Smooth muscle cell (in vitro differentiated cells): ENCODE measurements at regions not wholly inside any gene's neighbourhood (a gene's known extent, or its start where the extent isn't known, plus 50 kb on each side); places are given as distances from the start of the nearest gene placed in this dataset.

Source experiments
- DNase-seq: peaks from one replicate; lab custom pipeline; 2025; ENCODE audit not compliant: unreplicated experiment; lab: John Stamatoyannopoulos, UW
- H2AFZ ChIP-seq: fragments of 200-600 bp; sonication (generic); 2 replicates; pipeline ENCODE4 v1.6.0; 2016; ENCODE audit warnings: antibody characterized with exemption, low read depth, mild to moderate bottlenecking
- H3F3A ChIP-seq: fragments of 200-600 bp; sonication (generic); 2 replicates; pipeline ENCODE4 v1.6.0; 2017; ENCODE audit warnings: antibody characterized with exemption, low read depth
- H3K27ac ChIP-seq: fragments of 200-600 bp; sonication (generic); 2 replicates; pipeline ENCODE4 v1.5.1; 2016; ENCODE audit warnings: low read depth, mild to moderate bottlenecking
- H3K27me3 ChIP-seq: fragments of 200-600 bp; sonication (generic); 2 replicates; pipeline ENCODE4 v1.6.1; 2016; ENCODE audit warnings: low read depth, mild to moderate bottlenecking
- H3K36me3 ChIP-seq: fragments of 200-600 bp; sonication (generic); 2 replicates; pipeline ENCODE4 v1.5.1; 2016; ENCODE audit warnings: low read depth
- H3K4me1 ChIP-seq: fragments of 200-600 bp; sonication (generic); 2 replicates; pipeline ENCODE4 v1.5.1; 2016; ENCODE audit warnings: low read depth
- H3K4me2 ChIP-seq: fragments of 200-600 bp; sonication (generic); 2 replicates; pipeline ENCODE4 v1.6.0; 2016; ENCODE audit warnings: mild to moderate bottlenecking
- H3K4me3 ChIP-seq: fragments of 200-600 bp; sonication (generic); 2 replicates; pipeline ENCODE4 v1.5.1; 2016; ENCODE audit warnings: mild to moderate bottlenecking
- H3K79me2 ChIP-seq: fragments of 200-600 bp; sonication (generic); 2 replicates; pipeline ENCODE4 v1.6.0; 2016; ENCODE audit warnings: low read depth, mild to moderate bottlenecking
- H3K9ac ChIP-seq: fragments of 200-600 bp; sonication (generic); 2 replicates; pipeline ENCODE4 v1.6.0; 2016; ENCODE audit warnings: low read depth
- H3K9me3 ChIP-seq: fragments of 200-600 bp; sonication (generic); replicated peaks from 2 replicates; pipeline ENCODE4 v1.5.1; 2016; ENCODE audit warnings: low read depth
- H4K20me1 ChIP-seq: fragments of 200-600 bp; sonication (generic); 2 replicates; pipeline ENCODE4 v1.6.0; 2016; ENCODE audit warnings: low read depth
- CTCF ChIP-seq: fragments of 200-600 bp; sonication (generic); IDR thresholded peaks from 2 replicates; pipeline ENCODE4 v1.5.1; 2017; ENCODE audit warnings: borderline replicate concordance, mild to moderate bottlenecking, antibody characterized with exemption; ENCODE audit not compliant: insufficient read depth, poor library complexity, severe bottlenecking
- WGBS: methylation state at CpG from one replicate; pipeline ENCODE4 v1.1.7; 2016; ENCODE audit warnings: low lambda C conversion rate; 5-methylcytosine and 5-hydroxymethylcytosine counted together

- Histone ChIP-seq H3K79me2 (no peaks in the 10 kb centered on the region), H3K27me3 (no peaks in the 10 kb centered on the region), H3K4me3 (no peak overlapping the region), H3K27ac (no peak overlapping the region), H3F3A (no peaks in the 10 kb centered on the region), H3K4me1 (no peaks in the 10 kb centered on the region), H2AFZ (no peak overlapping the region), H3K9me3 (peaks cover 12% of the 10 kb centered on the region), H3K36me3 (no peaks in the 10 kb centered on the region), H3K9ac (no peak overlapping the region), H4K20me1 (no peaks in the 10 kb centered on the region), H3K4me2 (no peak overlapping the region)
- DNase-seq: no peak
- no peak for TF ChIP-seq CTCF
- 25% methylated on average over 2 of the region's 2 CpGs for WGBS
Observed at GRCh38 chr14:23829736-23830471, 123.7 kb upstream of the DHRS4 start.

- no peak overlapping the region for H3K4me3 ChIP-seq
- no peak overlapping the region for H3K4me2 ChIP-seq
- peaks cover 12% of the 10 kb centered on the region for H3K9me3 ChIP-seq
- no peaks in the 10 kb centered on the region for H3K36me3 ChIP-seq
- TF ChIP-seq CTCF: no peak
- no peak overlapping the region for H2AFZ ChIP-seq
- H4K20me1 ChIP-seq: no peaks in the 10 kb centered on the region
- no peaks in the 10 kb centered on the region for H3F3A ChIP-seq
- no peak overlapping the region for H3K27ac ChIP-seq
- no peaks in the 10 kb centered on the region for H3K27me3 ChIP-seq
- no peak overlapping the region for H3K9ac ChIP-seq
- DNase-seq: no peak
- no peaks in the 10 kb centered on the region for H3K4me1 ChIP-seq
- WGBS: 76% methylated on average over 3 of the region's 3 CpGs
- H3K79me2 ChIP-seq: no peaks in the 10 kb centered on the region
Observed at GRCh38 chr14:23831596-23831995, 122.0 kb upstream of the DHRS4 start.

GRCh38 chr14:23861666-23862065 lies 91.9 kb upstream of the DHRS4 start:
- Histone ChIP-seq H3K36me3 (no peaks in the 10 kb centered on the region), H3K27me3 (no peaks in the 10 kb centered on the region), H3K79me2 (no peaks in the 10 kb centered on the region), H3K4me1 (no peaks in the 10 kb centered on the region), H2AFZ (no peak overlapping the region), H3K27ac (no peak overlapping the region), H3K9ac (no peak overlapping the region), H3K4me3 (no peak overlapping the region), H3K9me3 (no peaks in the 10 kb centered on the region), H3F3A (no peaks in the 10 kb centered on the region), H4K20me1 (no peaks in the 10 kb centered on the region), H3K4me2 (no peak overlapping the region)
- DNase-seq: no peak
- WGBS: 26% methylated on average over 2 of the region's 2 CpGs
- no peak for TF ChIP-seq CTCF

- no peak for DNase-seq
- no peak overlapping the region for H2AFZ ChIP-seq
- H3K9ac ChIP-seq: no peak overlapping the region
- WGBS: 63% methylated on average over 2 of the region's 2 CpGs
- H4K20me1 ChIP-seq: no peaks in the 10 kb centered on the region
- no peaks in the 10 kb centered on the region for H3K27me3 ChIP-seq
- H3K4me2 ChIP-seq: no peak overlapping the region
- no peaks in the 10 kb centered on the region for H3K4me1 ChIP-seq
- no peaks in the 10 kb centered on the region for H3K9me3 ChIP-seq
- H3K36me3 ChIP-seq: no peaks in the 10 kb centered on the region
- no peaks in the 10 kb centered on the region for H3F3A ChIP-seq
- H3K79me2 ChIP-seq: no peaks in the 10 kb centered on the region
- no peak overlapping the region for H3K4me3 ChIP-seq
- no peak overlapping the region for H3K27ac ChIP-seq
- no peak for TF ChIP-seq CTCF
Observed at GRCh38 chr14:23862513-23862912, 91.1 kb upstream of the DHRS4 start.
